C4-2B (cell line): ENCODE measurements at regions not wholly inside any gene's neighbourhood (a gene's known extent, or its start where the extent isn't known, plus 50 kb on each side); places are given as distances from the start of the nearest gene placed in this dataset.
"Not testable (repeated sequence)": the region's sequence is repeated elsewhere in the genome, so short reads cannot be mapped to it uniquely, and the experiment has no call there.

ENCODE experiments used
- H3K27ac ChIP-seq: fragments of 450-650 bp; 2 replicates; pipeline ENCODE4 v1.5.1; 2017
- ZFX ChIP-seq: fragments of 450-650 bp; IDR thresholded peaks from 2 replicates; pipeline ENCODE4 v1.6.1; 2017
- TF ChIP-seq, protein P1 (sequence below): fragments of 450-650 bp; conservative IDR thresholded peaks from 2 replicates; pipeline ENCODE4 v1.5.1; 2017; ENCODE audit warnings: mild to moderate bottlenecking

- TF ChIP-seq, protein P1, sequence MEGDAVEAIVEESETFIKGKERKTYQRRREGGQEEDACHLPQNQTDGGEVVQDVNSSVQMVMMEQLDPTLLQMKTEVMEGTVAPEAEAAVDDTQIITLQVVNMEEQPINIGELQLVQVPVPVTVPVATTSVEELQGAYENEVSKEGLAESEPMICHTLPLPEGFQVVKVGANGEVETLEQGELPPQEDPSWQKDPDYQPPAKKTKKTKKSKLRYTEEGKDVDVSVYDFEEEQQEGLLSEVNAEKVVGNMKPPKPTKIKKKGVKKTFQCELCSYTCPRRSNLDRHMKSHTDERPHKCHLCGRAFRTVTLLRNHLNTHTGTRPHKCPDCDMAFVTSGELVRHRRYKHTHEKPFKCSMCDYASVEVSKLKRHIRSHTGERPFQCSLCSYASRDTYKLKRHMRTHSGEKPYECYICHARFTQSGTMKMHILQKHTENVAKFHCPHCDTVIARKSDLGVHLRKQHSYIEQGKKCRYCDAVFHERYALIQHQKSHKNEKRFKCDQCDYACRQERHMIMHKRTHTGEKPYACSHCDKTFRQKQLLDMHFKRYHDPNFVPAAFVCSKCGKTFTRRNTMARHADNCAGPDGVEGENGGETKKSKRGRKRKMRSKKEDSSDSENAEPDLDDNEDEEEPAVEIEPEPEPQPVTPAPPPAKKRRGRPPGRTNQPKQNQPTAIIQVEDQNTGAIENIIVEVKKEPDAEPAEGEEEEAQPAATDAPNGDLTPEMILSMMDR: no peak
- TF ChIP-seq ZFX: no peak
- no peak overlapping the region for H3K27ac ChIP-seq
Measured at GRCh38 chr7:85686401-85687181, 499.7 kb upstream of the SEMA3D start.

DNA sequence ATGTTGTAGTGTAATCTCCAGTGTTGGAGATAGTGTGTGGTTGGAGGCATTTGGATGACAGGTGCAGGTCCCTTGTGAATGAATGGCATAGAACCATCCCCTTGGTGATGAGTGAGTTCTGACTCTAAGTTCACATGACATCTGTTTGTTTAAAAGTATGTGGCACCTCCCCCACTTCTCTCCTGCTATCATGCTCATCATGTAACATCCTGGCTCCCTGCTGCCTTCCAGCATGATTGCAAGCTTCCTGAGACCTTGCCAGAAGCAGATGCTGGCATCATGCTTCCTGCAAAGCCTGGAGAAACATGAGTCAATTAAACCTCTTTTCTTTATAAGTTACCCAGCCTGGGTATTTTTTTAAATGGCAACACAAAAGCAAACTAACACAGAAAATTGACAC lies 499.0 kb upstream of the SEMA3D start:
- TF ChIP-seq ZFX: no peak
- TF ChIP-seq, protein P1: no peak
- H3K27ac ChIP-seq: no peak overlapping the region

DNA sequence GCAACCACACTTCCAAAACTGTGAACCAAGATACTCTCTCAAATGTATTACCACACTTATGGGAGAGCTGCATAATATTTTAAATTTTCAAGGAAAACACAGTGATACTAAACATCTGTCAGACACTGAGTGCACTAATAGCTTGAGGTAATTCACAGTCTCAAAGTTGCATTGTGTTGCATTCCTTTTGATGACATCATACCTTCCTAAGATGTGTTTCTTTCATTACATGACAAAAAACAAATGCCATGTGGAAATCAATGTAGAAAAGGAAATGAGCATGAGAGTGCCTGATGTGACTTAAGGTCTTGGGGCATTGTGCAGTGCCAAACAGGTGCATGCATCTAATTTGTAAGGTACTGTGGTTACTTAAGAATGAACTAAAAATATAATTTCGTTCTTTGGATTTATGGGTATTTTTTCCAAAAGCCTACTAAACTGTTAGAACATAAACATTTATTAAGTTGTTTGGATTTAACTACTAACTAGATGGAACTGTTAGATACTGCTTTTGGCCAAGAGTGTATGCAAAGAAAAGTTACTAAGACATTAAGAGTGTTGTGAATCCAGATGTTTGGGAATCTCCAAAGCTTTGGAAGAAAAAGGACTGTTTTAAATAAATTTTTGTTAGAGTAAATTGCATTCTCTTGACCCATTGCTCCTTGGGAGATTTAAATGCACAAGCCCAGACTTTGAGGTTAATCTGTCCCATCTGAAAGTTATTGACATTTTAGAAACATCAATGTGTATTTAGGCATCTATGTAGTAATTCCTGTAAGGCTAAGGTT lies 496.2 kb upstream of the SEMA3D start:
- no peak for TF ChIP-seq ZFX
- TF ChIP-seq, protein P1: no peak
- H3K27ac ChIP-seq: no peak overlapping the region

DNA sequence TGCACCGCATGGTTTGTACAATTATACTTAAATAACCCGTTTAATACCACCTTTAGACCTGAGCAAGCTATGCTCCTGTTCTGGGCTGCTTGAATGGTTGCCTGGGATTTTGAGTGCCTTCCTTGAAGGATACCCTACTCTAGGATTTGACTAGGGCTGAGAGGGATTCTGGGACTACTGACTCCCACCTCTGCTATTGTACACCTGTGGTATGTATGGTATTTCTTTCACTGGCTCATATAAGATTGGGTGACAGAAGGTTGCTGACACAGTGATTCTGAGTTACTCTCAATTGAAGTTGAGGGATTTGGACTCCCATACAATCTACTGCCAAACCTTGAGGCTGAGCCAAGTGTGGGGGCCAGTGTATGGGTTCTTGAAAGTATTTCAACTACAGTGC lies 494.4 kb upstream of the SEMA3D start:
- no peak overlapping the region for H3K27ac ChIP-seq
- TF ChIP-seq, protein P1: no peak
- no peak for TF ChIP-seq ZFX

GRCh38 chr7:85675093-85675492 lies 488.2 kb upstream of the SEMA3D start:
- not testable (repeated sequence) for H3K27ac ChIP-seq

GRCh38 chr7:85673876-85674275 lies 487.0 kb upstream of the SEMA3D start:
- TF ChIP-seq ZFX: no peak
- TF ChIP-seq, protein P1: no peak
- H3K27ac ChIP-seq: no peak overlapping the region

DNA sequence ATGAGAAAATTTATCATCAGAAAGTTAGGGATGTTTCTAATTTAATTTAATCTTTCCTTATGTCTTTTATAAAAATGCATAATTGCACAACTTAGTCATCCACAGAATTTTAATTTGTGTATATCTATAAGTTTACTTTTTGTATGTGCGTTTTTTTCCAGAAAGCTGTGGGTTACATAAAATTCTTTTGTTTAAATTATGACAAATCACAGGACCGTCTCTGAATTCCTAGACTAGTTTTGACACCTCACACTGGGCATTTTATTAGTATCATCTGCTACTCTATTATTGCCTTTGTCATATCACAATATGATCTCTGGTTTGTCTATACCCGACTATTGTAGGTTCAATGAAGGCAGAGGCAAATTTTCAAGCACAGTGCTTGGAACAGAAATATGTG lies 482.4 kb upstream of the SEMA3D start:
- no peak overlapping the region for H3K27ac ChIP-seq
- TF ChIP-seq, protein P1: no peak
- TF ChIP-seq ZFX: no peak
